ENCODE measurements at regions not wholly inside any gene's neighbourhood (a gene's known extent, or its start where the extent isn't known, plus 50 kb on each side); places are given as distances from the start of the nearest gene placed in this dataset.

DNA sequence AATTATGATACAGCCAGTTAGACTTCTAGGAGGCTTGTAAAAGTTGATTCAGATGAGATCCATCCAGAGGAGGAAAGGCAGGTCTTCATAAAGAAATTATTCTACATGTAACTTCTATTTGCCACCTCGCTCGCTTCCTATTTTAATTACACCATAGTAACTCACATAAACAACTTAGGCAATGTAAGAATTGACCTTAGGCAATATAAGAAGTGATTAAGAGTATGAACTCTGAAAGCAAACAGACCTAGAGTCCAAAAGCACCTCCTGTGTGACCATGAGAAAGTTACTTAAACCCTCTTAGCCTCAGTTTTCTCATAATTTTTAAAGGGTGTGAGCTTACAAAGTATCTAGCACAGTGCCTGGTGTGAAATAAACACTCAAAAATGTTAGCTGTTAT, 192.7 kb upstream of the NFIA start:
- Mint-ChIP-seq H3K36me3 (ENCODE audit: low read depth) (no peaks in the 10 kb centered on the region), H3K4me3 (no peak overlapping the region), H3K4me1 (no peaks in the 10 kb centered on the region), H3K27ac (no peak overlapping the region), H3K27me3 (peaks cover 2% of the 10 kb centered on the region), H3K9me3 (no peaks in the 10 kb centered on the region)
- ChIA-PET CTCF (no interaction called here), POLR2A (no interaction called here)
- intact Hi-C loops (cut with micrococcal nuclease), result no loop called here
- no peak for TF ChIP-seq CTCF (IDR thresholded peaks at IDR 0.05)
- DNase-seq, result no peak
- no peak for ATAC-seq (ENCODE audit: low read depth)

GRCh38 chr1:60888126-60888525, 194.2 kb upstream of the NFIA start:
- Mint-ChIP-seq H3K4me1 (no peaks in the 10 kb centered on the region), H3K9me3 (no peaks in the 10 kb centered on the region), H3K36me3 (ENCODE audit: low read depth) (no peaks in the 10 kb centered on the region), H3K4me3 (no peak overlapping the region), H3K27me3 (peaks cover 2% of the 10 kb centered on the region), H3K27ac (no peak overlapping the region)
- TF ChIP-seq CTCF (IDR thresholded peaks at IDR 0.05), result no peak
- ChIA-PET CTCF (no interaction called here), POLR2A (no interaction called here)
- no peak for ATAC-seq (ENCODE audit: low read depth)
- no peak for DNase-seq
- intact Hi-C loops (cut with micrococcal nuclease), result no loop called here

GRCh38 chr1:60886793-60887331, 195.5 kb upstream of the NFIA start:
- POLR2A ChIA-PET, result no interaction called here
- H3K9me3 Mint-ChIP-seq, result no peaks in the 10 kb centered on the region
- no peaks in the 10 kb centered on the region for H3K36me3 Mint-ChIP-seq (ENCODE audit: low read depth)
- no peaks in the 10 kb centered on the region for H3K27me3 Mint-ChIP-seq
- no peak overlapping the region for H3K4me3 Mint-ChIP-seq
- no peak for TF ChIP-seq CTCF (IDR thresholded peaks at IDR 0.05)
- intact Hi-C loops (cut with micrococcal nuclease), result no loop called here
- no peak for DNase-seq
- CTCF ChIA-PET, result no interaction called here
- no peak overlapping the region for H3K27ac Mint-ChIP-seq
- no peaks in the 10 kb centered on the region for H3K4me1 Mint-ChIP-seq
- no peak for ATAC-seq (ENCODE audit: low read depth)

DNA sequence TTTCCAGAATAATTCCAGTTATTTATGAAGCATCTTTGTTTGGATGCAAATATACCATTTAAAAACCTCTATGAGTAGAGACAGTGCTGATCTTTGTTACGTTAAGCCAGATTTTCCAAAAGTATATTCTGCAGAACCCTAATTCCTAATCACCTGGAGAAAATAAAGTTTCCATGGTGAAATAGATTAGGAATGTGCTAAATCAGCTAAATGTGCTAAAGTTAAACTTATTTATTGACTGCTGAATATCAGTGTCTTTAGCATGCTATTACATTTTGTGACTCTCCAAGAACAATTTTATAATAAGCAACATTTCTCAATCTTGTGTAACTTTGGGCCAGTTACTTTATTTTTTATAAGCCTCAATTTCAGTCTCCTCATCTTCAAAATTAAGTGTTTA, 196.3 kb upstream of the NFIA start:
- intact Hi-C loops (cut with micrococcal nuclease), result no loop called here
- ChIA-PET CTCF (no interaction called here), POLR2A (no interaction called here)
- no peak for DNase-seq
- no peak overlapping the region for H3K4me3 Mint-ChIP-seq
- TF ChIP-seq CTCF (IDR thresholded peaks at IDR 0.05), result no peak
- ATAC-seq (ENCODE audit: low read depth), result no peak
- no peak overlapping the region for H3K27ac Mint-ChIP-seq
- H3K9me3 Mint-ChIP-seq, result no peaks in the 10 kb centered on the region
- H3K4me1 Mint-ChIP-seq, result no peaks in the 10 kb centered on the region
- H3K27me3 Mint-ChIP-seq, result no peaks in the 10 kb centered on the region
- no peaks in the 10 kb centered on the region for H3K36me3 Mint-ChIP-seq (ENCODE audit: low read depth)

GRCh38 chr1:60880202-60880601, 202.2 kb upstream of the NFIA start:
- no peaks in the 10 kb centered on the region for H3K36me3 Mint-ChIP-seq (ENCODE audit: low read depth)
- ChIA-PET CTCF (no interaction called here), POLR2A (no interaction called here)
- no peaks in the 10 kb centered on the region for H3K27me3 Mint-ChIP-seq
- DNase-seq (no peak), ATAC-seq (ENCODE audit: low read depth) (no peak)
- TF ChIP-seq CTCF (IDR thresholded peaks at IDR 0.05), result no peak
- no peaks in the 10 kb centered on the region for H3K4me1 Mint-ChIP-seq
- H3K27ac Mint-ChIP-seq, result no peak overlapping the region
- no peak overlapping the region for H3K4me3 Mint-ChIP-seq
- H3K9me3 Mint-ChIP-seq, result no peaks in the 10 kb centered on the region
- intact Hi-C loops (cut with micrococcal nuclease), result no loop called here
